NCI-H69 (cell line): ENCODE measurements at regions not wholly inside any gene's neighbourhood (a gene's known extent, or its start where the extent isn't known, plus 50 kb on each side); places are given as distances from the start of the nearest gene placed in this dataset.

ENCODE experiments used
- DNase-seq: peaks from one replicate; lab custom pipeline; 2025; lab: John Stamatoyannopoulos, UW

- DNase-seq: peak; percentile 93
These were observed 110.7 kb downstream of the SIPA1L2 start for GRCh38 chr1:232519186-232519585.

DNA sequence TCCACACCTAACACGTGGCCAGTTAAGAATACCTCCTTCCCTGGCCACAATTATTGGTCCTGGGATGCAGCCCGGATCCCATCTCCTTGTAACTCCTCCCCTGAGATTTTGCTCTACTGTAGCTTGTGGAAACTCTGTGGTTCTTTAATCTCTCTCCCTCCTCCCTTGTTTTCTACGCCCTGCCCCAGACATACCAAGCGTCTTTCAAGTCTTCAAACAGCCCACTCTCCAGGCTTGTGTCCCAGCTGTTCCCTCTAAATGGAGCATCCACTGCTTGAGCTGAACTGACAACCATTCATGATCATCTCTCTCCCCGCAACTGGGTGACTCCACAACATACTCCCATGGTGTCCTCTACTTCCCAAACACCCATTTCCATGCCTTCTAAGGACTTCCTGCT lies 111.6 kb downstream of the SIPA1L2 start:
- DNase-seq: peak; percentile 34

DNA sequence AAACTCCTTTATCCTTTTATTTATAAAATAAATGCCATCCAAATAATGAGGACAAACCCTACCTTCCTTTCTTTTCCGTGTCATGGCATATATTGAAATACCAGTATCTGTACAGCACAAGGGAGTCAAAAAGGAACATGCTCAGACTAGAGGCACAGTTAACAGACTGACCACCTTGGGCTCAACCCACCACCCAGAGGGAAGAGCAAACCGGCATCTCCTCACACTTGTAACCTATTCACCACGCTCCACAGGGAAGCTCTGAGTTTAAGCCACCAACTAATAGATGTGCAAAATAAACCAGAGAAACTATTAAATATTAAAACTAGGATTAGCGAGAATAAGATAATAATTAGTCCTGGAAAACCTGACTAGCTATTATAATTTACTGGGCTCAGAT lies 112.7 kb downstream of the SIPA1L2 start:
- DNase-seq: no peak

GRCh38 chr1:232515706-232516105 lies 114.2 kb downstream of the SIPA1L2 start:
- no peak for DNase-seq

- peak; percentile 14 for DNase-seq
These were observed 117.2 kb downstream of the SIPA1L2 start for GRCh38 chr1:232512712-232513111.

- peak; percentile 88 for DNase-seq
These were observed 118.8 kb downstream of the SIPA1L2 start for GRCh38 chr1:232511172-232511571.

DNA sequence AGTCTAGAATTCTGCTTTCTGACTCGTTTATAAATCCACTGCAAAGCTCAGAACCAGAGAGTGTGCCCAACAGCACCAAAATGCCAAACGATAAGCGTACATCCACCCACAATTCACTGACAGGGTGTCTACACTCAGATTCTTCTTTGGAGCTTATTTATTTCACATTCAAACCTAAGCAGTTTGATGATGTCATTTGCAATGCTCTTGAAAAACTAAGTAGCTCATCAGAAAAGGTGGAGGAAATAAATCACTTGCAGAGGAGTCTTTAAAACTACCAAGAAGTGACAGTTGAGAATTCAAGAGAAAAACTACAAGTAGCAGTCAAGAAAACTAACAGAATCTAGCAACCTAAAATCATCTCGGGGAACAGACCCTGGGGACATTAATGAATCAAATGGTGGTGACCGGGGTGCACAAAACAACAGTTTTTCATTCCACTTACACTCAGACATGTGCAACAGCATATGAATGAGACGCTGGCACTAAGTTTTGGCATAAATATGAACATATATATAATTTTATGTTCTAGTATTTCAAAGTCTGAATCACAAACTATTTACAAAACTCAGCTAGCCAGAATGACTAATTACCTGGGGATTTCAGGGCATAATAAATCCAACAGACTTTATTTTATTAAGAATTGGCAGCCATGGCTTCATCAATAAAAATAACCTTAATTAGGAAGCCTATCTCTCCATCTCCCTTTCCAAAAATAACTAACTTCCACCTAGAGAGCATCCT lies 119.4 kb downstream of the SIPA1L2 start:
- DNase-seq: peak; percentile 28

GRCh38 chr1:232509570-232509969 lies 120.4 kb downstream of the SIPA1L2 start:
- peak; percentile 48 for DNase-seq

DNA sequence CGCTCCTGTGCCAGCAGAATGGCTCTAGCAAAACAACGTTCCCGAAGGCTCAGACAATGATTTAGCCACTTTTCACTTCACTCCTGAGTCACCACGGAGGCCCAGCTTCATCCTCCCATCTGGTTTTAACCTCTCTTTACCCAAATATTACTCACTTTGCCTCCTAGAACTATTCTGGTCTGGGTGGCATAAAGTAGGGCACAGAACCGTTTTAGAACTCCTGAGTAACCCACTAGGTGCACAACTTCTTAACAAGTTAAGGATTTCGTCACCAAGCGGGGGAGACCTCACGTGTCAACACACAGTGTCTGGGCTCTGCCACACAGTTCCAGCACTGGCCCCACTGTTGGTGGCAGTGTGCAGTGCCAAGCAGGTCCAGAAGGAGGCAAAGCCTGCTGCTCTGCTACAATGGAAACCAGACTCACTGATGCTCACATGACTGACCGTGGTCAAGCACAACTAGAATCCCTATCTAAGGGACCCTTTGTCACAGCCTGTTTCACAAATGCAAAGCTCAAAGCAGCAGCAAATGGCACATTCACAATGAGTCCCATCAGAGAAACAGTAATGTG lies 121.7 kb downstream of the SIPA1L2 start:
- DNase-seq: peak; percentile 25

DNA sequence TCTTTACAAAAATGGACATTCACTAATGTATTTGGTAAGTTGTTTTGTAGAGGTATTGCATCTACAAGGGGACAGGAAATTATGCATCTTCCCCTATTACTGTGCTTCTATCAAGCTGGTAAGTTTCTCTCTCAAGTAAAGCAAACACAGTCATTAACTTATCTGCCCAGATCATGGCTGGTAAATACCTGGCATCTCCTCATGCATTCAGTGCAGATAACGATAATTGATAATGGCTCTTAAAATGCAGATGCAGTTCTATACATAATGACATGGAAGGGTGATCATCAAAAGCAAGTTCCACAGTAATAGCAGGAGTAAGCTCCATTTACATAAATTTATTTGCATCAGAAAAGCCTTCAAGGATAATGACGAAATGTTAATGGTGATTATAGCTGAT lies 122.4 kb downstream of the SIPA1L2 start:
- peak; percentile 44 for DNase-seq

- no peak for DNase-seq
These were observed 124.0 kb downstream of the SIPA1L2 start for GRCh38 chr1:232505884-232506283.

GRCh38 chr1:232504651-232505050 lies 125.3 kb downstream of the SIPA1L2 start:
- no peak for DNase-seq

DNA sequence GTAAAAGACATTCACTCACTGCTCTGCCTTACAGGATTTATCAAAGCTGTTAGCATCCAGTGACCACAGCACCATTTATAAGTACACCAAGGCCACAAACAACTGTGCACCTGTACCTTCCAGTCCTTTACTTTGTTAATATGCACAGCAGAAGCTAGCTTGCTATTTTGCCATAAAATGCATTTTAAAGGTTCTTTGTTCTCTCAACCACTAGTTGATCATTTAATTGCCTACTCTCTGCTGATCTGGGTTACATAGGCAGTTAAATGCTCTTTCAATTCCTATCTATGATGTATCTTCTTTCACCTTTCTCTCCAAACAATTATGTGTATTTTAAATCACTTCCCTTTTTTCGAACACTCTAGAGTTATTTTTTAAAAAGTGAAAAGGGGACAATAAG lies 126.4 kb downstream of the SIPA1L2 start:
- DNase-seq: no peak

DNA sequence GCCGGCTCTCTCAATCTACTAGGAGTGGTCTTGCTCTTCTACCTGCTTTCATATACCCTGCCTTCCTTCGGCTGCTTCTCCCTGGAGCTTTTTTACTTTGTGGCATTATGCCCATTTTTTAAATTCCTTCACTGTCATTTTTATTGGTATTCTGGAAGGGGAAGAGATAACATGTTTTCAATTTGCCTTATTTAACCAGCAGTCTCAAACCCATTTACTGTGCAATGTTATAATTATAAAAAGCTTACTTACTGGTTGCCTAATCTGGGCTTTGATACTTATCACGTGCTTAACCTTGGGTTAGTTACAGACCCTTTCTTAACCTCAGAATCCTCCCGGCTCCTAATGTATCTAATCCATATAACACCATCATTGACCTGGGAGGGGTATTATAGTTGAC lies 128.1 kb downstream of the SIPA1L2 start:
- DNase-seq: no peak

- DNase-seq: no peak
These were observed 130.7 kb downstream of the SIPA1L2 start for GRCh38 chr1:232499188-232499587.

- no peak for DNase-seq
These were observed 136.1 kb downstream of the SIPA1L2 start for GRCh38 chr1:232493869-232494268.

- DNase-seq: no peak
These were observed 140.7 kb downstream of the SIPA1L2 start for GRCh38 chr1:232489256-232489655.

- DNase-seq: no peak
These were observed 142.7 kb downstream of the SIPA1L2 start for GRCh38 chr1:232487236-232487635.

DNA sequence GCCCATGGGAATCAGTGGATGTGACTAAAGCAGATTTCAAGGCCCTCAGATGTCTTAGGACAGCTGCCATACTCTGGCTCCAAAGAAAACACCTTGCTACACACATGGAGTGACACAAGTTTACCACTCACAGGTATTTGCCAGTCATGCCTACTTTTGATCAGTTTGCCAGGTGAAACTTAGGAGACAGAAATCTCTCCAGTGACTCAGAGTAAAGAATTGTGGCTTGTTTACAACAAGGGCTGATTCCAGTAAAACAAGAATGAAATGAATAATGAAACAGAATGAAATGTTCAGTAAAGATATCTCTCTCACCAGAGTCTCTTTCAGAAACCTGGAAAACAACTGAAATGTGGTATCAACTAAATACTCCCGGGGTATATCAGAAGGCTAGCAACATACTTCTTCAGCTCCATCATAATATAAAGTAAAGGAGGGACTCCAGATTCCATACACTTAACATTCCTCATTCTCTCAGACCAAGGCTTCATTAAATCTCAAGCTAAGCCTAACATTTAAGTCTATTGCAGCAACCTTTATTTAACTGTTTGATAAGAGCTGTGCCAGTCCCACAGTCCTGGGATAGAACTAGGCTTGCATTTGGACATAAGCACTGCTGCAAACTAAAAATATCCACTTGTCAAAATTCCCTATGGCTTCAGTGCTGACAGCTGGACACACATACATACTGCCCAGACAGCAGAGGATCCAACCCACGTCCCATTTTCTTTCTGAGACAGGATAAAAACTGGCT lies 143.3 kb downstream of the SIPA1L2 start:
- no peak for DNase-seq

DNA sequence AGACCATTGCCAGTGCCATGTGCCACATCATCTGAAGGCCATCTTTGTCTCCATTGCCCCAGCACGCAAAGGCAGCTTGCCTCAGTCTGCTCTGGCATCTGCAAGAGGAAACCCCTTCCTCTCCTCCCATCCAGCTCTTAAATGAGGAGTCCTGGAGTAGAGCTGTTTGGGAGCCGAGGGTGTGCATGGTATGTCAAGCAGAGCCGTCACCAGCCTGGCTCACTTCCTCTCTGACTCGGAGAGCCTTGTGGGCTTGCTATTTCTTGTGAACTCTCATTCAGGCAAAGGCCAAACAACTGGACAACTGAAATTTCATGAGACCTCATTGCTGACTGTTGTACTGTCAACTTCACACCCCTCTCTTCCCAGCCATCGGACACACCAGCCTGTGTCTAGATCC lies 143.9 kb downstream of the SIPA1L2 start:
- DNase-seq: no peak

- DNase-seq: no peak
These were observed 145.1 kb downstream of the SIPA1L2 start for GRCh38 chr1:232484856-232485255.

- DNase-seq: no peak
These were observed 146.1 kb downstream of the SIPA1L2 start for GRCh38 chr1:232483826-232484225.

DNA sequence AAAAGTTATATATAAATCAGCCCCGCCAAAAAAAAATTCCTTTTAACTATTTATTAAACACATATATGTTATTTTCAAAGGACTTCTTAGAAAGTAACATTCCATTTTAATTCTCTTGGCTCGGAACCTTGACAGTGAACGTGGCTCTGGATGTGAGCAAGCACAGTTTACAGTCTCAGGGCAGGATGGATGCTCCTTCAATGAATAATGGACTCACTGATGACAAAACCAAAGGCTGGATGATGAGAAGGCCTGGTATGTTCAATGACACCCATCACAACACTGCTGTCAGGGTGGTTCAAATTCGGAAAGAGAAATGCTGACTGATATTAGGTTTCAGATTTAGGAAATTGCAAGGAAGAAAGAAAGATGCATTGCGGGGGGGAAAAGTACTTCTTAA lies 148.8 kb downstream of the SIPA1L2 start:
- DNase-seq: no peak
